Inflammatory macrophage (primary cell): ENCODE measurements at regions not wholly inside any gene's neighbourhood (a gene's known extent, or its start where the extent isn't known, plus 50 kb on each side); places are given as distances from the start of the nearest gene placed in this dataset.

Experiments
- DNase-seq, 2 donors: peaks; one replicate each; pipeline ENCODE4 v3.0.0-alpha.2; 2020 to 2022

- DNase-seq: no peak
Observed at GRCh38 chr6:95071464-95071863, 505.9 kb upstream of the MANEA start.

DNA sequence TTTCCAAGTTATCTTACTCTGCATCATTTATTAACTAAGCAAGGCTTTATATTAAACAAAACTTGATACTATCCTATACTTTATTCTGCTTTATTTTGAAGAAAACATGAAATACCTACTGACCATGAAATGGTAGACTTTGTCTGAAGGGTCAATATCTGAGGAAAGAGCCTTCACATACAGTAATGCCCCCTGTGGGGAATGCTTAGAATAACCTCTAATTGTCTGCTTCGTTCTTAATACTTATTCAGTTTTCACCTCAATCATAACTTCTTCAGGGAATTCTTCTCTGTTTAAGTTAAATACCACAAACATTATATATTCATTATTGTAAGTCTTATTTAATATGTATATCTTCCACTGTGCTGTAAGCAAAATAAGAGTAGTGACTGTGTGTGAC is 498.9 kb upstream of the MANEA start:
- no peak for DNase-seq

GRCh38 chr6:95081231-95081630 is 496.1 kb upstream of the MANEA start:
- no peak for DNase-seq

GRCh38 chr6:95081949-95082348 is 495.4 kb upstream of the MANEA start:
- no peak for DNase-seq

GRCh38 chr6:95083506-95083905 is 493.8 kb upstream of the MANEA start:
- DNase-seq: no peak

DNA sequence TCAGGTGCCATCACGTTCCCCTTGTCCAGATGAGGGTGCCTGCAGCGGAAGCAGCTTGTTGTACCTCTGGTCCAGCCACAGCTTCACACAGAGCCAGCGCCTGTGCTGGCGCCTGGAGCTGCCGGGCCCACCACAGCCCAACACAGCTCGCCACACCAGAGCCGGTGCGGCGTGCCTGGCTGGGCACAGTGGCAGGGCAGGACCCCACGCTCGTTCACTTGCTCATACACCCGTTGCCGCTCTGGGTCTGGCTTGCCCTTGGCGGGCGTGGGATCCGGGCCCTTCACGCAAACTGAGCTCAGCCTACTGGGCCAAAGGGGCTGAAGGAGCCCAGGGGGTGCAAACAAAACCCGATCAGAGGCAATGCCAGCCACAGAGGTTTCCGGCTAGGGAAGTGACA is 492.5 kb upstream of the MANEA start:
- no peak for DNase-seq

DNA sequence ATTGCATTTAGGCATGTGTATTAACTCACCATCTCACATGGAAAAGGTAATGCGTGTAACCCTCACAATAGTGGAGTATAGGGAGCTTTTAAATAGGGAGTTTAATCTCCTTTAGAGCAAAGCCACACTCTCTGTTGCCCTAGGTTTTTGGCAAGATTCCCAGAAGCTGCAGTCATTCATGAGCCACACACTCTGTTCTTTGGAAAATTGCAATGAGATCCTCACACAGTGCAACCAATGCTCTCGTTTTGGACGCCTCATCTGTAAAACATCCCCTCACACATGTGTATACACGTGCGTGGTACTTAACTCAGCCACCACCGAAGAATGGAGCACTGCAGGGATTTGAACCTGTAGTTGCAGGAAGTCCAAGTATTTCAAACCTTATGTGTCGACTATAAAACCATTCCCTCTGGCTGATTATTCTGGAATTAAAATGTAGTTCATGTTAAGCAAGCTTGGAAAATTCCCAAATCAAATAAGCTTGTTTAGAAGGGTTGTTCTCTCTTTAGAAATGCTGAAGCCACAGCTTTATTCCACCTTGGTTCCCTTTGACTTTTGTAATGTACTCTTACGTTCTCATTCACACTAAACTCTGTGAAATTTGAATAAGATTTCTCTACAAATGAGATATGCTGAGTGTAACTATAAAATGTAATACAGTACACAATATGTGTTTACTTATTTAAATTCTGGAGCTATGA is 489.8 kb upstream of the MANEA start:
- DNase-seq: no peak

- peak; percentile 6 to 21 for DNase-seq
Observed at GRCh38 chr6:95091823-95092436, 485.4 kb upstream of the MANEA start.

DNA sequence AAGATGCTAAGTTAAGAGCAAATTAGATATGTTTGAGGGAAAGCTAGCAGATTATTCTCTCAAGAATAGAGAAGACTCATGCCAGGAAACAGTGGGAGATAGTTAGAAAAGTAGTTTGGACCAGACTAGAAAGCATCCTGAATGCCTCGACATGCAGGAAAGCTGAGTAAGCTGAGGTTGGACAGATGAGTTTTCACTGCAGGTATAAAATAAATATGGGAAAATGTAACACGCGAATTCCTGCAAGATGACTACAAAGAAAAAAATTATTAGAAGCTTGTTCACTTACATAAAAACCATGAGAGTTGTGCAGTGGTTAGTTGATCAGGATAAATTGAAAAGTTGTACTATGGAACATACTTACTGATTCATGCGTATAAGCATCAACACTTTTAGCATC is 484.2 kb upstream of the MANEA start:
- DNase-seq: no peak

- DNase-seq: no peak
Observed at GRCh38 chr6:95094751-95095663, 482.3 kb upstream of the MANEA start.

- DNase-seq: no peak
Observed at GRCh38 chr6:95095855-95096254, 481.5 kb upstream of the MANEA start.

- no peak for DNase-seq
Observed at GRCh38 chr6:95099410-95099809, 477.9 kb upstream of the MANEA start.

GRCh38 chr6:95109212-95109611 is 468.1 kb upstream of the MANEA start:
- no peak for DNase-seq

- no peak for DNase-seq
Observed at GRCh38 chr6:95110767-95111166, 466.6 kb upstream of the MANEA start.

DNA sequence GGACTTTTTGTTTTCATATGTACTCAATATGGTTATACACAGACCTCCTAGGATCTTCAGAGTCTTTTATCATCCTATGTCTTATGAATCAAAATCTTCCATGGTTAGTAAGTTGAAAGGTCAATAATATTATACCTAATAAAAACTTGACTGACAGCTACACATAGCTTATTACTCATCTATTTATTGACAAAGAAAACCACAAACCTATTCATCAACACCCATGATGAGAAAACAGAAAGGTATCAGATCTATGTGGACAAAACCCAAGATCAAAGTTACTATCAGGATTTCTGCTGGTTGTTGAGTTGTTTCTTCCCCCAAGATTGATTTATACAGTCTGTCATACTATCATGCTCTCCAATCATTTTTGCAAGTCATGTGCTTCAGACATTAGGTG is 460.1 kb upstream of the MANEA start:
- no peak for DNase-seq

DNA sequence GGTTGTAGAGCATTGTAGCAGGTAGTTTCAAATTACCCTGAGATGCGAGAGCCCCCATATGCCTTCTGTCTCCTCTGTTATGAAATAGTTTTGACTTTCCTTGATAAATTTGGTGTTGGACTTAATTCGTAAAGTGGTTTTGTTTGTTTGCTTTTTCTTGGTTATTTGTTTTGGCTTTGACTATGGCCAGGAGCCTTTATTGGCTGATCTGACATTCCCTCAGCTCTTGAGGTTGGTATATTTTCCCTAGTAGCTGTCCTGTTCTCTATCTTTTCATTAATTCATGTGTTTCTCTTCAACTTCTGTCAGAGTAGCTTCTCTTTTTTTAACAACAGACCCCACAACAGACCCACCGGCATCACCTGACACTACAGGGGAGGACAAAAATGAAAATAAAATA is 457.4 kb upstream of the MANEA start:
- DNase-seq: no peak

- no peak for DNase-seq
Observed at GRCh38 chr6:95120984-95121383, 456.4 kb upstream of the MANEA start.

DNA sequence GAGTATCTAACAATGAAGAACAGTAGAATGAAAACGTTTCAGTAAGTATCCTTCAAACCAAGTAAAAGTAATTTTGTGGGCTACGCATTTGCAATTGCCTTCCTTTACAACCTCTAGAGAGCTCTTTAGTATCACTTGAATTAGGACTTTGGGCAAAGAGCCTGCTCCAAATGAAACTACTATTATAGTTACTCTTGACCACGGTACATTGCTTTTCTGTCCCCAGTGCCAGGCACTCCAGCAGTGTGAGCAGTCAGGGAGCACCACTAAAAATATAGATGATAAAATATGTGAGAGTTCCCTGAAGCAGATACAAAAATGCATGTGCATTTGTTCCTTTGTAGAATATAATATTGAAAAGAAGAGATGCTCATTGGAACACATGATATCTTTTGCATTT is 450.1 kb upstream of the MANEA start:
- DNase-seq: no peak

GRCh38 chr6:95128439-95128838 is 448.9 kb upstream of the MANEA start:
- DNase-seq: no peak

GRCh38 chr6:95128947-95129346 is 448.4 kb upstream of the MANEA start:
- DNase-seq: no peak

DNA sequence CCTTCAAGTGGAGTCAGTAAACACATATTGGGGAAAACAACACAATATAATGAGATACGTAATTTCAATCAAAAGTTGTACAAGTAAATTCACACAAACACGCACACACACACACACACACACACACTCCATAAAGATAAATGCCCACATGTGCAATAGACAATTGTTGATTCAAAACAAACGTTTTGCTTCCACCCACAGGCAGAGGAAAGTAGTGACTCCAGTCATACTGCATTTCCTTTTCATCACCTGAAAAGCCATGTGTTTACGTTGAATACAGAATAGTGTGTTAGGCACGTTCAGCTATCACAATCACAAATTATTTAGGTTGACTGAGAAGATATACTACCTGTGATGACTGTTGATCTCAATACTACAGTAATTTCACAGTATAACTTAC is 443.8 kb upstream of the MANEA start:
- no peak for DNase-seq

DNA sequence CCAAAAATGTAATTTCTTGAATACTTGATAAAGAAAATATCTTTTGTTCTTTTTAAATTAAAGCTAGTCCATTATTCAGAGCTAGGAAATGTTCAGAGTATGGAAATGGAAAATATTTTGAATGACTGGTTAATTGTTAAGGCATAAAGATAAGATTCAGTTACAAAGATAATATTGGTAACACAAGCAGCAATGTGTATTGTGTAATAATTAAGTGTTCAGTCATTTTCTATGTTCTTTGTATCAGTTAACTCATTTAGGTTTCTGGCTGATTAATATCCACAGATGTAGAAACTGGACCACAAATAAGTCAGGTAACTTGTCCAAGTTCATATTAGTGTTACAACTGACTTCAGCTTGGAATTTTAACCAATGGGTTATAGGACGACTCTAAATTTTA is 442.2 kb upstream of the MANEA start:
- DNase-seq: no peak

DNA sequence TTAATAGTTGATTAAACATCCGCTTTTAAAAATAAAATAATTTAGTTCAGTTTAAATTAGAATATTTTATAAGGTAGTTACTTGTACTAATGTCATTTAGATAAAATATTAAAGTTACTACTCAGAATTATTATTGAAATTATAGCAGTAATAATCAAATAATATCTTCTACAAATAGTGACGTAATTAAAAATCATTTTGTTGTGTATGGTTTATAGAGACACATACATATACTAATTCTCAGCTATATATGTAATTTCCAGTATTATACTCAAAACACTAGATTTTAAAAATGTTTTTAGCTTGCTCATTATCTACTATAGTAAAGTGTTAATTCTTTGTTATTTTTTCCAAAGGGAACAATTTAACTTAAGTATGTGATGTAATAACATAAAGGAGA is 435.2 kb upstream of the MANEA start:
- DNase-seq: no peak
